ENCODE measurements at regions not wholly inside any gene's neighbourhood (a gene's known extent, or its start where the extent isn't known, plus 50 kb on each side); places are given as distances from the start of the nearest gene placed in this dataset.

DNA sequence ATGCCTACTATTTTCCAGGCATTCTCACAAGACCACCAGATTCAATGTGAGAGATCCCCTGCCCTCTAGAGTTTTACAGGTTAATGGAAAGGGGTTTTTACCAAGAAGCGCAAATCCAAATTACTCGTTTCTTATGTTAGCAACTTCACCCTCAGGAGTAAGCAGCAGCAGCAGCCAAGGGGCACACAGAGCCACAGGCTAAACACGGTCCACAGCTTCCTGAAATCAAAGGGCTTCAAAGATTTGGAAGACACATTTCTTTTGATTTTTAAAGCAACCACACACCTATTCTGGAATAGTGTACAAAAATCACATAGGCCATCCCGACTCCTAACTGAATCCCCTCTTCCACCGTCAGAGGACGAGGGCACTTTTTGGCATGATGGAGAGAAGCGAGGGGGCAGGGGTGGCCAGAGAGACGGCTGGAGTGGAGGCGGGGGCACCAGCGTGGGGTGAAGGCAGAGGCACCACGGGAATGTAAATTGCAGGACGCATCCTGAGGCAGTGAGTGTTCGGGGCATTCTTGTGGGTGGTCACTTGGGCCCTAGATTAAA is 107.0 kb downstream of the ARF6 start:
- peak; percentile 19 for DNase-seq

DNA sequence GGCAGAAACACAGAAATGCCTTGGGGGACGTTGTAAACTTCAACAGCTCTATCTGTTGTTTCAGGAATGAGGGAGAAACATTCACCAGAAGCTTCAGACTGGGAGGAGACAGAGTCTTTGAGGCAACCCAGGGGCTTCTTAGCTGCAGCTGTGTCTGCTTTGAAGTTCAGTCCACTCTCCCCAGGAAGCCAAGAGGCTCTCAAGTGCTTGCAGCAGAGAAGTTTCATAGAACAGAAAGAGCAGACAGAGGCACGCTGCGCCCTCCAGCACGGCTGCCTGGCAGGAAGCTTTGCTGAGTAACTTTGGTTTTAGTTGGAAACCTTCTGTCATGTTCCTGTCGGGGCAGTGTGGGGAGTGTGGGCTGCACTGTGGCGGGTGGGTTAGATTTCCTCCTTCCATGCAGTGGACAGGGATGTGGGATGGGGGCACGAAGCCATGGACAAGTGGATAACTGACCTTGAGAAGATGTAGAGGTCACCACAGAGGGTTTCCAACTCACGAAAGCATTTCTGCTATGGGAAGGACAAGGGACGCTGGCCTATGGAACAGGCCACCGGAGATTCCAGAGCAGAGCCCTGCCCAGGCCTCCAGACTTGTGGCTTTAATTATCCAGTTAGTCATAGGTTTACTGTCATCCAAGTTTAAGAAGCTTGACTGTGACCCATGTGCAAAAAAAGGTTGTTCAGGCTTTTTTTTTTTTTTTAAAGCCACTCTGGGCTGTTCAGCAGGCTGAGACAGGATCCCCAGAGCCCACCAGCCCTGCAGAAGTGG is 107.7 kb downstream of the ARF6 start:
- peak; percentile 84 for DNase-seq

DNA sequence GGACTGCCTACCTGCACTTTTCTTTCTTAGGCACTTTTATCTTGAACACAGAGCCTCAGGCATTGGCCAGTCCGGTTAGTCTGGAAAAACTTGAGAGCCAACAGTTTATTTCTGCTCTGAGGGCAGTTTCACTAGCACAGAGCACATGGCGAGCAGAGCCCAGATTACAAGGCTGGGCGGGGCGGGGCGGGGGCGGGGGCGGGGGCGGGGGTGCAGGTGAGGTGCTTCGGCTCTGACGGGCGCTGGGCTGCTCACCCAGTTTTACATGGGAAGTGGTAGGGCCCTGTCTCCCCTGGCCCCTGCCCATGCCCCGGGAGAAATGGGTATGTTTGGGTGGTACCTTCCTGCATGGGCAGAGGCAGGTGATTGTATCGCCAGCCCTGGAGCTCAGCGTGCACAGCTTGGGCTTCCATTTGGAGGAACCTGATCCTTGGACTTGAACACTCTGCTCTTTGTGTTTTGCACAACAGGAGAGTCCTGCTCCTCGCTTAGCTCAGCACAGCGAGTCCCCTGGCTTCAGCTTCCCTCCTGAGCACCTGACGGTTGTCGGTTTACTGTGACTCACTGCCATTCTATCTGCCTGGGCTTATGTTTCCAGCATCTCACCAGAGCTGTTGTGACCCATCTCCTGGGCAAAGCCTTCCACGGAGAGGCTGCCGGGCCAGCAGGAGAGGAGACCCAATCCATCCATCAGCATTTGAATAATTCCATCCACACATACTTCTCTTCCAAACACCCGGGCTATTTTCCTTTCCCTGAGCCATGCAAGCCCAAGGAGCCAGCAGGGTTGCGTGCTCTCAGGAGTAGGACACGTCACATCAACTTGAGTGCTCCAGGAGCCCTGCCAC is 108.5 kb downstream of the ARF6 start:
- DNase-seq, result peak; percentile 80

DNA sequence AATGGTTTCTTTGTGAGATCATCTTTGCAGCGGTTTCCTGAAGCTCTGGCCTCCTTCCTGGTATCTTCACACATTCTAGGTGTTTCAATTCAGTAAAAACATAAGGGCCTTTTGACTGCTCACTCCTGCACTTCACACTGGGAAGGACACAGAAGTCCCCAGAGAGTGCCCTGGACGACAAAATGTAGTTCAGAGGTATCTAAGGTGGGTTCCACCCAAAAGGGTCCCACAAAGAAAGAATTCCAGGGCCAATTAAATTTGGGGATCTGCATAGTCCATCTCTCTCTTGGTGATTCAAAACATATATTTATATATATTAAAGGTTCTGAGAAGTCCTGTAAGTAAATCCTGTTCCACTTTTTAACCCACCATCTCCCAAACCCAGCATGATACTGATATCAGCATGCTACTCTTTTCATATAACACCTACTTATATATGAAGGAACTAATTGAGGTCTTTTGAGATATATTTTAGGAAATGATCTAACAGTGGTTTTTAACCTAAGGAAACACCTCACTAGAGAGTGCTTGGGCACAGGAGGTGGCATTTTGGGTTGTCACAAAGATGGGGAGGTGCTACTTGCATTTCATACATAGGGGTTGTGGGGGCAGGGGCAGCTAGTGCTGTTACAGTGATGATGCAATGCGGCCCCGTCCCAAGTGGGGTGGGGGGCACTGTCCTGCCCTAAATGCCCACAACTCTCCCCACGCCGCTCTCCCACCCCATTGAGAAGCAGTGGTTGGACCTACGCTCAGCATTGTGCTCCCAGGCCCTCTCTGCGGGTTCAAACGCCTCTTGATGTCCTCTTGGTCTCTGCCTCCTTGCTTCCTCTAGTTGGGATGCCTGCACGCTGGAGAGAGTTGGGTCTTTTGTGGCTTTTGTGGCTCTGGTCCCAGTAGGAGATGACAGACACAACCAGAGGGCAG is 109.4 kb downstream of the ARF6 start:
- peak; percentile 76 for DNase-seq

DNA sequence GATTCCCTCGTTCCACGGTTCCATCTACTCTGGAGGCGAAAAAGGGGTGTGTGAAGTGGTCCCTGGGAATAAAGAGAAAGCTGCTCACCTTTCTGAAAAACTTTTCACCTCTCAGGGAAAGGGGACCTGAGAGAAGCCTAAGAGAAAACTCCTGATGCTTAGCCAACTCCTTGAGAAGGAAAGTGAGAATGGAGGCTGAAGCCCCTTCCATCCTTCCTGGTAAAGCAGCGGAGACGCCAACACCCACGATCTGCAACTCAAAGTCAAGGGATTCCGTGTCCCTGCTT is 110.0 kb downstream of the ARF6 start:
- DNase-seq, result no peak

DNA sequence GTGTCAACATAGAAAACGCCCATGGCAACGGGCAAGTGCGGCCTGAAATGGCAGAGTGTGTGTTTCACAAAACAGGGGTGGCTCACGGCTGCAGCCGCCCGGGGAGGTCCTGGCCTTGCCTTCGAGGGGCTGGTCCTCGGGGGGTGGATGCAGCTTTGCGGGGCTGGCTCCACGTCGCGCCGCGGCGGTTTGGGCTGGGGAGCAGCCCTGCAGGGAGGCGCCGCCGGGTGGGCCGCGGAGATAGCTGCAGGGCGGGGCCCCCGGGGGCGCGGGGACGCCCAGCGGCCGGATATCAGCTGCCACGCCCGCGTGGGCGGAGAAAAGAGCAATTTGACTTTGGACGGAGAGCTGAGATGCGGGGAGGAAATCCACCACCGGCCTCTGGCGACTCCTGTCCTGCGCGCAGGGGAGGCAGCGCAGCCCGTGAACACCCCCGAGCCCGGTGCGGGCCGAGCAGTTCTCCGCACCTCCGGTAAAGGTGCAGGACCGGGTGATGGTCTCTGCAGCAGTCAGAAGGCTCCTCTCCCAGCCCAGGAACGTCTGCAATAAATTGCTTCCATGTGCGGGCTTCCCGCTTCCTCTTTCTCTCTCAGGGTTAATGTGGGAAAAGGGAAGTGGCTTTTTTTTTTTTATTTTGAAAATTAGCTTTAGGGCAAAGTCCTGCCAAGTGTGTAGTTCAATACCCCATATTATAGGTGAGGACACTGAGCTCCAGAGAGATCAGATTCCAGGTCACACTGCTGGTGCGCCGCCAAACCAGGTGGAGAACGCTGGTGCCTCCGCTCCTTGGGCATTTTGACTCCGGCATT is 110.5 kb downstream of the ARF6 start:
- DNase-seq, result peak; percentile 83

DNA sequence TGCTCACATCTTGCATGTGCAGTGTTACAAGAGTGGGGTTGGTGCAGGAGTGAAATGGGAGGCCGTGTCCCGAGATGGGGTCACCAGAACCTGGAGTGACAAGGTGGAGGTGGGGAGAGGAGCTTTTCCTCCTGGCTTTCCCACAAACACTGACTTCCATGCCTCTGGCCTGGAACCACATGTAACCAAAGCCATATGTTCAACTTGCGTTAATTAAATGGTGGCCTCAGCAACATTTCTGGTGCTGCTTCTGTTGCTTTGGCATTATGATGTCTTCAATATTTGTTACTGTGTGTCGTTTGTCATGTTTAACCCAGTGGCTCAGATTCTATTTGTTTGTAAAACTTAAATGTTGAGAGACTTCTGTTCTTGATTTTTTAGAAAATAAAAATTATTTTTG is 110.2 kb downstream of the VCPKMT start:
- DNase-seq, result no peak

DNA sequence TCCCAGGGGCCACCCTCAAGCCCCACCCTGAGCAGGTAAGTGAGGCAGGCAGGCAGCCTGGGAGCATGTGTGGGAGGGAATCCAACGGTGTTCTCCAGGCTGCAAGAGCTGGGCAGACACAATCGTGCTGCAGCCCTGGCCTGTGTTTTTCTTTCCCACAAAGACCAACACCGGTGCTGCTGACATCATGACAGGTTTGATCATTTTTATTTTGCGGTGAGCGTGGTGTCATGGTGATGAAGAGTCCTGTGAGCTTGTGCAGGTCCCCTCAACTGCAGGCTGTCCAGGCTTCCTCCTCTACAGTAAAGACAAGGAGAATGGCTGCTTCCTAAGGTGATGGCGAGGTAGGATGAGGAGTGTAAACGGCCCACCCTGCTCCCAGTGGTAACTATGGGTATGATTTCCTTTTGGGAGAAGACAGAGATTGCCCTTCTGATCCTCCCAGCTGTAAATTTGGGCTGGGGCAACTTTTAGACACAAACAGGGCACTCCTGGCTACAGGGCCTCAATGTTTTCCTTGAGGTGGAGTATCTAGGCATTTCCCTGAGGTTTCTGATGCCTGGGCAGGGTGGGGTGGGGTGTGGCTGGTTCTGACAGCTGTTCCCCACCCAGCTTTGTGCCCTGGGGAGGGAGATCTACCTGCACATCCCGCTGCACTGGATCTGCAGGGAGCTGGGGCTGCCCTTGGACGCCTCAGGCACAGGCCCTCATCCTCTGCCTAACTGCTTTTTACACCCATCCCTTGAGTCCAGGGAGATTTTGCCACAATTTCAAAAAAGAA is 109.1 kb downstream of the VCPKMT start:
- no peak for DNase-seq

DNA sequence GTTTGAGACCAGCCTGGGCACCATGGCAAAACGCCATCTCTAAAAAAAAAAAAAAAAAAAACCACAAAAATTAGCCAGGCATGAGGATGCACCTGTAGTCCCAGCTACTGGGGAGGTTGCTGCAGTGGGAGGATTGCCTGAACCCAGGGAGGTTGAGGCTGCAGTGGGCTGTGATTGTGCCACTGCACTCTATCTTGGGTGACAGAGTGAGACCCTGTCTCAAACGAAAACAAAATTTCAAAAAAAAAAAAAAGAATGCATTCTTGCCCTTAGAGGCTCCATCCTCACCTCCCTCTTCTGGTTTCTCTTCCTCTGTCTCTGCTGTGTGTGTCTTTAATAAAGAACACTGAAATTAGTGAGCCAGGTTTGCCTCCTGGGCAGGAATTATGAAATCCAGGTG is 107.8 kb downstream of the VCPKMT start:
- no peak for DNase-seq

DNA sequence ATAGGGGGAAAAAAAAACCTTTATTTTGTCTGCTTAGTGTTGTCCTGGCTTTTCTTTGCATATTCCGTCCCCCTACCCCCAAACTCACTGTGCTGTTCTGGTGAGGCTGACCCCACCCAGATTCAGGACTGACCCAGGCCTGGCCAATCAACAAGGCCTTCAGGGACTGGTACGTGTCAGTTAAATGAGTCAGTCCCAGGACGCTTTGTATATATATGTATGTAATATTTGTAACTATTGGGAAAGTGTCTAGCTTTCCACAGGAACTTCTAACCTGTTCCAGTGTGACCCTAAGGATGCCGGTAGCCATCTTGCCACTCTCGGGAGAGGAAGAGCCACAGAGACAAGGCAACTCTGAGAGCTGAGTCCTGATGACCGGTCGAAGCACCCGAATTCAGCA is 107.4 kb downstream of the VCPKMT start:
- DNase-seq, result no peak

DNA sequence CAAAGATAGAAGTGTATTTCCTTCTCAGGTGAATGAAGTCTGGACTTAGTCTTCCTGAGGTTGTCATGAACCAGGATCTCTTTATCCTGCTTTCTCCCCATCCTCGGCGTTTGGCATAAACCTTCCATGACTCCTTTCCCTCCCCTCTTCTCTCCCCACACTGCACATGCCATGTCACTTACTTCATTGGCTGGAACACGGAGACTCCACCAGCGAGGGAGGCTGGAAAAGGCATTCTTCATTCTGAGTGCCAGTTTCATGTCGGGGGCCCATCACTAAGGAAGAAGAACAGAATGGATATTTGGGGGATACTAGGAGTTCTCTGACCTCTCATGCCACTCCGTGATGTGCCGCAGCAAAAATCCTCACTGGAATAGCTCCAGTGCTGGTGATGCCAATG is 105.6 kb downstream of the VCPKMT start:
- no peak for DNase-seq

DNA sequence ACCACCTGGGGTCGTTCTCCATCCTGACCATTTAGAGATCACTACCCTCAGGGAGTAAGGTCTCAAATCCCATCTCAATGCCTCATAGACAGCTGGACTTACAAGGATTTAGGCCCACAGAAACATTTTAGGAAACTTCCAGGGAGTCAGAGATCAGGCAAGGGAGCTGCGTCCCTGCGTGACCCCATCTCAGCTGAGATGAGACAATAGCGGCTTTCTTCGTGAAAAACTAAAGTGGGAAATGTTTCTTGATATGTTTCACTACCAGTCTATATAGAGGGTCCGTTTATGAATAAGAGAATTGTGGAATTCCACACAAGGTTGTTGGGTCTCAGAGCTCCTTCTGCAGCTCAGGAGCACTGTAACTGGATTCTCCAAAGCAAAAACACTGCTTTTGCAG is 105.1 kb downstream of the VCPKMT start:
- DNase-seq, result no peak

DNA sequence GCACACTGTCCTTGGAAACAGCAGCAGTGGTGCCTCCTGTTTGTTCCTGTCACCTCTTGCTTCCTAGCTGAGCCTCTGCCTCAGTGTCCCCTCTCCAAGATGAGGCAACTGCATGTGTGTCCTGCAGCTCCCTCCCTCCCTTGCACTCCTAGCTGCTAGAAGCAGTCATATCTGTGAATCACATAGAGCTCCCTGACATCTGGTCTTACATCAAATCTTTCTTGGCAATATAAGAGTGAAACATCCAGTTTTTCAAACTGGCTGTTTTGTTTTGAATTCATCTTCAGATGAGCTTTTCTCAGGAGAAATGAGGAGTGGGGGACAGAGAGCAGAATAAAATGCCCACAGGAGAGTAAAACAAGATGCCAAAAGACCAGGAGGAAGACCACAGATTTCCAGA is 103.7 kb downstream of the VCPKMT start:
- DNase-seq, result no peak

DNA sequence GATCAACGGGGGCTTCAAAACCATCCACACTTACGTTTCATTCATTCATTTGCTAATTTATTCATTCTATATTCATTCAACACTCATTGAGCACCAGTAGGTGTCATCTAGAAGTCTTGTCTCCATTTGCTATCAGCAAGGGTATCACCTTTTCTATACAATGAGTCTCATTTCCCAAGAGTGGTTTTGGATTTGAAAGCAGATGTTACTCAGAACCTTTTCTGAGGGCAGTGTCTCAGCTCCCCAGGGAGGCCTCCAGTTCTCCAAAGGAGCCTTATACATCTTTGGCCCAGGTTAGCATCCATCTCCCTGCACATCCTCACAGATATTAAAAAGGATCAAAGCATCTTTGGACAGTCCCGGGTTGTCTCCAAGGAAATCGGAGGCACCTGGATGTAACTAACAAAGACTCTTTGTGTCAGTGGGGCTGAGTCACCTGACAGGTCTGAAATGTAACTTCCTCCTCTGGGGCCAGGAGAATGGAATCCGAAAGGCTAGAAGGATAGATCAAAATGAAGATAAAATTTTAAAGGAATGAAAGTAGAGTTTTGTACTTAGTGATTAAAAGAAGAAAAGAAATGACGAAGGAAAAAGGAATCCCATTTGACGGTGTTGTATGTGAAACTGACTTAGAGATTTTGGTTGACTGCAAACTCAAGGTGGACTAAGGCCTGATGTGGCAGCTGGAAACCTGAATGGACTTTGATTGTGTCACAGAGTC is 103.0 kb downstream of the VCPKMT start:
- DNase-seq, result no peak

DNA sequence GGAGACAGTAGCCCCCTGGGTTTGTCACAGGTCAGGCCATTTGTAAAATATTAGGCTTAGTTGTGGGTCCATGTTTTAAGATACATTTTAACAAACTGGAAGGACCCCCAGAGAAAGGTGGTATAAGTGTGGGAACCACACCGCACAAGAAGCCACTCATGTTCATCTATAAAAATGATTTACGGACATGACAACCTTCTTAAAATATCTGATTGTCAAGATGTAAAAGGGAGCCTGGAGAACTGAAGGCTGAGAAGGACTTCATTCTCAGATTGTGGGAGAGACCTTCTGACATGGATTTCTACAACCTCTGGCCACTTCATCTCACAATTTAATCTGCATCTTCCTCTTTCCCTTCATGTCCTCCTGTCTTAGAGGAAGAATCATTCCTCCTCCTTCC is 102.4 kb downstream of the VCPKMT start:
- no peak for DNase-seq

DNA sequence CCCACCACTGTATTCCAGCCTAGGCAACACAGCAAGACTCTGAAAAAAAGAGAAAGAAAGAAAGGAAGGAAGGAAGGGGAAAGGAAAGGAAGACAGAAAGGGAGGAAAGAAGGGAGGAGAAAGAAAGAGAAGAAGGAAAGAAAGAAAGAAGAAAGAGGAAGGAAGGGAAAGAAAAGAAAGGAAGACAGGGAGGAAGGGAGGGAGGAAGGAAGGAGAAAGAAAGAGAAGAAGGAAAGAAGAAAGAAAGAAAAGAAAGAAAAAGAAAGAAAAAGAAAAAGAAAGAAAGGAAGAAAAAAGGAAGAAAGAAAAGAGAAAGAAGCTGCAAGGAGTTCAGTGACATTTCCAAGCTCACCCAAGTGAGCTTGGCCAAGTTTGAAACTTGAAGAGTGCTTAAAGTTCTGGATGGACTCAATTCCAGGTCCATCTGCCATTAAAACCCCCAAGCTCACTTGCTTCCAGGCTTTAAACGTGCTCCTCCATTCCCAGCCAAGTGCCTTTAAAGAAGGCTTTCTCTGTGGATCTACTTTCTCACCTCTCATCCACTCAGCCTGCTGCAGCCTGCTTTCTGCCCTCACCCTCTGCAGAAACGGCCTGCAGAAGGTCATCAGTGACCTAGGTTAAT is 101.5 kb downstream of the VCPKMT start:
- no peak for DNase-seq

DNA sequence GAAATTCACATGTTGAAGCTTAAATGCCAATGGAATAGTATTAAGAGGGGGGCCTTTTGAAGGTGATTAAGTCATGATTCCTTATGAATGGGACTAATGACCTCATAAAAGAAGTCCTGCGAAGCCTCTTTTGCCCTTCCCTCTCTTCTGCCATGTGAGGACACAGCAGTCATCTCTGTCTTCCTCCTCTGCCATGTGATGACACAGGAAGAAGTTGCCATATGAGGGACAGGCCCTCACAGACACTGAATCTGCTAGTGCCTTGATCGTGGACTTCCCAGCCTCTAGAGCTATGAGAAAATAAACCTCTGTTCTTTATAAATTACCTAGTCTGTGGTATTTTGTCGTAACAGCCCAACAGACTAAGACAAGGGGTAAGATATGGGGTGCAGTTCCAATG is 100.7 kb downstream of the VCPKMT start:
- no peak for DNase-seq

DNA sequence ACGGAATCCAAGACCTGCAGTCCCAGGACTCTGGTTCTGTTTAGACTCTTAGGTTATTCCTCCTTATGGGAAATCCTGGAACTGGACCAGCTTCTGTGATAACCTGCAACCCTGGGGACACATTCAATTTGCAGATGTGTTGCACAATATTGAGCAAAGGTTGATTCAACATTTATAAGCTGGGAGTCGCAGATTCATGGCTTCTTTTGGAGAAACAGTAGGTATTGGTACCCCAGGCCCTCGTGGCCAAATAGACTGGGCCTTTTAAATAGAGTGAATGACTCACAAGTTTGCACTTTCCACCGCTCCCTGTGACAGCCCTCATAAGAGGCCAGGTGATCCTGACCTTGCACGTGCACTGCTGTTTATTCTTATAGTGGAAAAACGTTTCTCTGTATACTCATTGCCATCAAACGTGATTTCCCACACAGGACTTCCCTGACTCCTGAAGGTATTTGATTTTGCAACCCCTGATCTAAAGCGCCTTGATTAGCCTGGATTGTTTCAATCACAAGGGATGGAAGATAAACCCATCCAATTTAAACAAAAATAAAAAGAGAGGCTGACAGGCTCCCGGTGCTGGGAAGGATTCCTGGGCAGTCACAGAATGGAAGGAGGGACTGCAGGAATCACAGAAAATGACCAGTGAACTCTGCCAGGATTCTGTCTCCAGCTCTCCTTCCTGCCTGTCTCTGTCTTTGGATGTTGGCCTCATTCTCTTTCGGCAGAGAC is 98.0 kb downstream of the VCPKMT start:
- no peak for DNase-seq

DNA sequence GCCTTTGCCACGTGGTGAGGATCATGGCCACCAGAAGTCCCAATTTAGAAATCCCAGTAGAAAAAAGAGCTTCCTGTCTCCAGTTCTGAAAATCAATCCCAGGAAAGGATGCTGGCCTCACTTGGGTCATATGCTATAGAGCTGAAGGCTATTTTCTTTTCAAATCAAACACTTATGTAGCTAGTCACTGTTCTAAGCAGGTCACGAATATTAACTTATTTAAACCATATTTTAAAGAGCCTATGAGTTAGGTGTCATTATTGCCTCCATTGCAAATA is 97.5 kb downstream of the VCPKMT start:
- no peak for DNase-seq

DNA sequence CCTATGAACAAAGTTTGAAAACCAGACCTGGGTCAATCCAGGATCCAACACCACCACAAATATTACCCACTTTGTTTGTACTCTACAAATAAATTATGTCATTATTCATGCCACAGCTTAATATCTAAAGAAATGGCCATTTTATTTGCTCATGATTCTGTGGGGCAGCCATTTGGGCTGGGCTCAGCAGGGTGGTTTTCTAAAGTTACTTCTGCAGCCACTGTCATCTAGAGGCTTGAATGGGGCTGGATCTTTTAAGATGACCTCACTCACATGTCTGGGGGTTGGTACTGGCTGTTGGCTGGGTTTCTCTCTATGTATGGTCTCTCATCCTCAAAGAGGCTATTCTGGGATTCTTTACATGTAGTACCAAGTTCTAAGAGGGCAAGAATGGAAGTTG is 96.2 kb downstream of the VCPKMT start:
- no peak for DNase-seq
